PC-9 (cell line): ENCODE measurements at regions not wholly inside any gene's neighbourhood (a gene's known extent, or its start where the extent isn't known, plus 50 kb on each side); places are given as distances from the start of the nearest gene placed in this dataset.

Source experiments
- BruUV-seq: library from RNA; stranded (reverse); fragments of 400-500 nt; replicated peaks from 2 replicates; lab custom pipeline; 2021; lab: Mats Ljungman, UMichigan
- CTCF ChIA-PET: fragments of 300-600 bp; sonication (Branson Sonifier 250); formaldehyde crosslinking; loops from one replicate; lab custom pipeline; 2022; ENCODE audit warnings: antibody characterized with exemption; lab: Charles Lee
- POLR2A ChIA-PET: fragments of 300-600 bp; sonication (Branson Sonifier 250); formaldehyde crosslinking; loops from one replicate; lab custom pipeline; 2022; ENCODE audit warnings: antibody characterized with exemption; ENCODE audit not compliant: unreplicated experiment; lab: Charles Lee
- DNase-seq, 2 experiments: peaks; one replicate each; pipeline versions ENCODE4 v3.0.0 to v3.0.0-alpha.2; 2015 to 2022; ENCODE audit warnings: mixed read lengths in 1 of 2
- H2AFZ ChIP-seq: fragments of 200-600 bp; sonication (generic); 2 replicates; pipeline ENCODE4 v1.8.1; 2017; ENCODE audit warnings: antibody characterized with exemption
- H3F3A ChIP-seq: fragments of 200-600 bp; sonication (generic); 2 replicates; pipeline ENCODE4 v1.8.1; 2017; ENCODE audit warnings: antibody characterized with exemption, mild to moderate bottlenecking, low read depth; ENCODE audit not compliant: insufficient read depth
- H3K27ac ChIP-seq: fragments of 200-600 bp; sonication (generic); 2 replicates; pipeline ENCODE4 v1.6.1; 2016; ENCODE audit warnings: mixed run types
- H3K27me3 ChIP-seq: fragments of 200-600 bp; sonication (generic); 2 replicates; pipeline ENCODE4 v1.6.1; 2016; ENCODE audit warnings: low read depth, mixed run types; ENCODE audit not compliant: insufficient read depth
- H3K36me3 ChIP-seq: fragments of 200-600 bp; sonication (generic); 2 replicates; pipeline ENCODE4 v1.6.1; 2016; ENCODE audit warnings: low read depth, mixed run types
- H3K4me1 ChIP-seq: fragments of 200-600 bp; sonication (generic); replicated peaks from 2 replicates; pipeline ENCODE4 v1.6.1; 2016; ENCODE audit warnings: mixed run types; ENCODE audit not compliant: insufficient read depth
- H3K4me2 ChIP-seq: fragments of 200-600 bp; sonication (generic); 2 replicates; pipeline ENCODE4 v1.6.1; 2017; ENCODE audit warnings: mixed run types
- H3K4me3 ChIP-seq: fragments of 200-600 bp; sonication (generic); 2 replicates; pipeline ENCODE4 v1.6.1; 2016; ENCODE audit warnings: mixed run types
- H3K79me2 ChIP-seq: fragments of 200-600 bp; sonication (generic); 2 replicates; pipeline ENCODE4 v1.6.1; 2017; ENCODE audit warnings: low read depth, mixed run types
- H3K9me2 ChIP-seq: fragments of 200-600 bp; sonication (generic); 2 replicates; pipeline ENCODE4 v1.8.1; 2017; ENCODE audit warnings: mild to moderate bottlenecking; ENCODE audit not compliant: insufficient read depth
- H3K9me3 ChIP-seq: fragments of 200-600 bp; sonication (generic); 2 replicates; pipeline ENCODE4 v1.8.1; 2016; ENCODE audit warnings: low read depth; ENCODE audit not compliant: insufficient read depth
- H4K20me1 ChIP-seq: fragments of 200-600 bp; sonication (generic); 2 replicates; pipeline ENCODE4 v1.8.1; 2017; ENCODE audit not compliant: insufficient read depth
- CTCF ChIP-seq: fragments of 200-600 bp; sonication (generic); conservative IDR thresholded peaks from 2 replicates; pipeline ENCODE4 v1.6.1; 2017; ENCODE audit warnings: mixed run types, antibody characterized with exemption, mild to moderate bottlenecking, moderate library complexity
- EZH2 ChIP-seq: fragments of 200-600 bp; sonication (generic); IDR thresholded peaks from 2 replicates; pipeline ENCODE4 v1.8.0; 2017; ENCODE audit warnings: antibody characterized with exemption, low read depth
- intact Hi-C: fragments of 100-400 bp; cut with micrococcal nuclease; formaldehyde crosslinking; loops from one replicate; pipeline ENCODE4 v1.10.0; 2022; ENCODE audit not compliant: unreplicated experiment

DNA sequence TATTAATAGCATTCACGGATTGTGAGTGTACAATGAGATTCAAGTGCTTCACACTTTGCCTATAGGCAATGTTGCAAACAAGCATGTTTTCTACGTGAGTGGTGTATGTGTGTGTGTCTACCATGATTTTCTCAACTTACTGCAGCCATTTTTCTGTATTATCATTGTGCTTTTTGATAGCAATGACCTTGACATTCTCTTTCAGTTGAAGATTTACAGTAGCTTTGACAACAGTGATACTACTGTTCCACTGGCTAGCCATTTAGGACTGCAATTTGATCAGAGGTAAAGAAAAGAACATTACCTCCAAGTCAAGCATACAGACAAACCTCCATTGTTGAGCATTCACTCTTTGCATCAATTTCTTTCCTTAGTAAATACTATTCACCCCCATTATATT is 297.0 kb downstream of the MAN2A1 start:
- no peak overlapping the region for H3K4me2 ChIP-seq
- POLR2A ChIA-PET, result no interaction called here
- H3K4me3 ChIP-seq, result no peak overlapping the region
- no peaks in the 10 kb centered on the region for H4K20me1 ChIP-seq
- H3F3A ChIP-seq, result no peaks in the 10 kb centered on the region
- intact Hi-C loops, result no loop called here
- no TSS peak for BruUV-seq
- no peaks in the 10 kb centered on the region for H3K27me3 ChIP-seq
- H2AFZ ChIP-seq, result no peak overlapping the region
- H3K36me3 ChIP-seq, result no peaks in the 10 kb centered on the region
- no peaks in the 10 kb centered on the region for H3K9me2 ChIP-seq
- no peak for TF ChIP-seq EZH2
- H3K27ac ChIP-seq, result no peak overlapping the region
- no peaks in the 10 kb centered on the region for H3K4me1 ChIP-seq
- no peaks in the 10 kb centered on the region for H3K9me3 ChIP-seq
- no peaks in the 10 kb centered on the region for H3K79me2 ChIP-seq
- no peak for DNase-seq
- CTCF ChIA-PET, result no interaction called here

DNA sequence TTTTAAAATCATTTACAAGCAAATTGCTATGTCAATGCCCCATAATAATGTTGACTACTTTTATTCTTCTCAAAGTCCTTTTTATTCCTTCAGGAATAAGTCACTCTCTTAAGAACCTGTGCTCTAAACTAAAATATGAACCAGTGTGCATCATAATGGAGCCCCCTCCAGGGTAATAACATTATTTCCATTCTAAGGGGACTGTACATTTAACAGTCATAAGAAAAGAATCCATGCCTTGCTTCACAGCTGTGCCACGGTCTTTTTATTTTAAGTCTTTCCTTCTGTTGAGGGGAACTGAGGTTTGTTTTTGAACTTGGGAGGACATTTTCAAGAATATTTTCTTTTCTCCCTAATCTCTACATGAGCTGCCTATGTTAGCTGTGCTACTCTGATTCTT is 297.6 kb downstream of the MAN2A1 start:
- H3K4me2 ChIP-seq, result no peak overlapping the region
- no peak overlapping the region for H3K27ac ChIP-seq
- no peaks in the 10 kb centered on the region for H4K20me1 ChIP-seq
- no peaks in the 10 kb centered on the region for H3K9me2 ChIP-seq
- no peak overlapping the region for H3K4me3 ChIP-seq
- CTCF ChIA-PET, result no interaction called here
- H3F3A ChIP-seq, result no peaks in the 10 kb centered on the region
- POLR2A ChIA-PET, result no interaction called here
- no peaks in the 10 kb centered on the region for H3K9me3 ChIP-seq
- H3K79me2 ChIP-seq, result no peaks in the 10 kb centered on the region
- no peak for DNase-seq
- H3K4me1 ChIP-seq, result no peaks in the 10 kb centered on the region
- no peaks in the 10 kb centered on the region for H3K27me3 ChIP-seq
- no peaks in the 10 kb centered on the region for H3K36me3 ChIP-seq
- TF ChIP-seq EZH2, result no peak
- no peak for TF ChIP-seq CTCF
- intact Hi-C loops, result no loop called here
- no TSS peak for BruUV-seq
- no peak overlapping the region for H2AFZ ChIP-seq

DNA sequence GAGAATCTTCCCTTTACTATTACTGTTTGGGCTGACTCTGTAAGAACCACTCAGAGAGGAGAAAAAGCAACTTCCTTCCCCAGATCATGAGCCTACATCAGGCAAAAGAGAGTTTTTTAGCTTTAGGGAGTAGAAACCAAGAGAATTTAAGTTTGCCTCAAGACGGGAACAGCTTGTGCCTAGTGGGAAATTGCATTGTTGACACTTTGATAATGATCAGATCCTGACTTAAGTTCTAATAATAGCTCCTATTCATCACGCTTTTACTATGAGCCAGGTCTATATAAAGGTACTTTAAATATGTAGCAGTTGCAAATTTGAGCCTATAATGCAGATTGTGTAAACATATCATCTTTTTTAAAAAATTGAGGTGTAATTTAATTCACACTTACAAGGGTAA is 298.2 kb downstream of the MAN2A1 start:
- no peaks in the 10 kb centered on the region for H4K20me1 ChIP-seq
- H3K27me3 ChIP-seq, result no peaks in the 10 kb centered on the region
- no peak for DNase-seq
- intact Hi-C loops, result no loop called here
- no peak overlapping the region for H3K27ac ChIP-seq
- no peak overlapping the region for H3K4me2 ChIP-seq
- no peaks in the 10 kb centered on the region for H3K9me2 ChIP-seq
- no peaks in the 10 kb centered on the region for H3K4me1 ChIP-seq
- no peak overlapping the region for H3K4me3 ChIP-seq
- H3K79me2 ChIP-seq, result no peaks in the 10 kb centered on the region
- no peak for TF ChIP-seq CTCF
- no peak for TF ChIP-seq EZH2
- CTCF ChIA-PET, result no interaction called here
- POLR2A ChIA-PET, result no interaction called here
- no peak overlapping the region for H2AFZ ChIP-seq
- H3F3A ChIP-seq, result no peaks in the 10 kb centered on the region
- H3K9me3 ChIP-seq, result no peaks in the 10 kb centered on the region
- H3K36me3 ChIP-seq, result no peaks in the 10 kb centered on the region
- no TSS peak for BruUV-seq

DNA sequence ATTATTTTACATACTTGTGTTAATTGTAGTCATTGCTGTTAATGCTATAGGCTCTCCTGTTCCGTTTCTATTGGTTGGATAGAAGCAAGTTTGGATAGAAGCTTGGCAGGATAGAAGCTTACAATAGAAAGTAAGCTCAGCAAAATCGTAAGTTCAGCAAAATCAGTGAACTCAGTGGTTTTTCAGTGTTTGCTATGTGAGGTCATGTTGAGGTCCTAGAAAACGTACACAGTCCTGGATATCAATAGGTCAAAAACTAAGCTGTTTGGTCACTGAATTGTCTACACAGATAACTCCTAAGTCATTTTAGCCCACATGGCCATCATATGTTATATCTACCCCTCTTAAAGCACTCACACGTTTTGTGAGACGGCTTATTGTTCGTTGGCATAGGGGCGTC is 299.4 kb downstream of the MAN2A1 start:
- Histone ChIP-seq H3K9me2 (no peaks in the 10 kb centered on the region), H4K20me1 (no peaks in the 10 kb centered on the region), H3F3A (no peaks in the 10 kb centered on the region), H3K27me3 (no peaks in the 10 kb centered on the region), H3K9me3 (no peaks in the 10 kb centered on the region), H3K4me2 (no peak overlapping the region), H3K4me1 (no peaks in the 10 kb centered on the region), H2AFZ (no peak overlapping the region), H3K79me2 (no peaks in the 10 kb centered on the region), H3K4me3 (no peak overlapping the region), H3K36me3 (no peaks in the 10 kb centered on the region), H3K27ac (no peak overlapping the region)
- POLR2A ChIA-PET, result no interaction called here
- DNase-seq, result no peak
- intact Hi-C loops, result no loop called here
- CTCF ChIA-PET, result no interaction called here
- BruUV-seq, result no TSS peak
- no peak for TF ChIP-seq EZH2
- TF ChIP-seq CTCF, result no peak
